ENCODE measurements at regions not wholly inside any gene's neighbourhood (a gene's known extent, or its start where the extent isn't known, plus 50 kb on each side); places are given as distances from the start of the nearest gene placed in this dataset.
"Not testable (repeated sequence)": the region's sequence is repeated elsewhere in the genome, so short reads cannot be mapped to it uniquely, and the experiment has no call there.

DNA sequence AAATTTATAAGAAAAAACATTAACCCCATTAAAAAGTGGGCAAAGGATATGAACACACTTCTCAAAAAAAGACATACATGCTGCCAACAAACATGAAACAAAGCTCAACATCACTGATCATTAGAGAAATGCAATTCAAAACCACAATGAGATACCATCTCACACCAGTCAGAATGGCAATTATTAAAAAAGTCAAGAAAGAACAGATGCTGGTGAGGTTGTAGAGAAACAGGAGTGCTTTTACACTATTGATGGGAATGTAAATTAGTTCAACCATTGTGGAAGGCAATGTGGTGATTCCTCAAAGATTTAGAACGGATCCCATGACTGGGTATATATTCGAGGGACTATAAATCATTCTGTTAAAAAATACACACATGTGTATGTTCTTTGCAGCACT, 1665.5 kb downstream of the BRINP3 start:
- not testable (repeated sequence) for DNase-seq

DNA sequence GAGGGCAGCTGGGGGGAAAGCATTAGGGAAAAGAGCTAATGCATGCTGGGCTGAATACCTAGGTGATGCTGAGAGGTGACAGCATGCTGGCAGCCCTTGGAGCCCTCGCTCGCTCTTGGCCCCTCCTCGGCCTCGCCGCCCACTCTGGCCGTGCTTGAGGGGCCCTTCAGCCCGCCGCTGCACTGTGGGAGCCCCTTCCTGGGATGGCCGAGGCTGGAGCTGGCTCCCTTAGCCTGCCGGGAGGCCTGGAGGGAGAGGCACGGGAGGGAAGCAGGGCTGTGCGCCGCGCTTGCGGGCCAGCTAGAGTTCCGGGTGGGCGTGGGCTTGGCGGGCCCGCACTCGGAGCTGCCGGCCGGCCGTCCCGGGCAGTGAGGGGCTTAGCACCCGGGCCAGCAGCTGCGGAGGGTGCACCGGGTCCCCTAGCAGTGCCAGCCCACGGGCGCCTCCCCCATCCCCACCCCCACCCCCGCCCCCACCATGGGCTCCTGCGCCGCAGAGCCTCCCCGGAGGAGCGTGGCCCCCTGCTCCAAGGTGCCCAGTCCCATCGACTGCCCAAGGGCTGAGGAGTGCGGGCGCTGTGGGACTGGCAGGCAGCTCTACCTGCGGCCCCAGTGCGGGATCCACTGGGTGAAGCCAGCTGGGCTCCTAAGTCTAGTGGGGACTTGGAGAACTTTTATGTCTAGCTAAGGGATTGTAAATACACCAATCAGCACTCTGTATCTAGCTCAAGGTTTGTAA, 1664.7 kb downstream of the BRINP3 start:
- not testable (repeated sequence) for DNase-seq

DNA sequence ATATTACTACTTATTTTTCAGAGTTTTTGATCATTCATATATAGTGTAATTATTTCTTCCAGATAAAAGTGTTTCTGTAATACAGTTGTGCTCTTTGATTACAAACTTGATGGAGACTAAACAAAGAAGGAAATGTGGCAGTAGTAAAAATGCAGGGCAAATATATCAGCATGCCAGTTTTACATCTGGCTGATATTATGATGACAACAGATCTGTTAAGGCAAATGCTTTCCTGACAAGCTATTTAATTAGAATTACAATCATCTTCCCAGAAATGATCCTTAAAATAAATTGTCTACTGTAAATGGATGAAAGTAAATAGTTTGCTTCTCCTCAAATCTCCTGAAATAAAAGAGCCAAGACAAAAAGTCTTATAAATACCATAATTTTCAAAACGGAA, 1659.8 kb downstream of the BRINP3 start:
- DNase-seq = no peak

- DNase-seq = no peak
Measured at GRCh38 chr1:188822248-188822647, 1655.4 kb downstream of the BRINP3 start.

GRCh38 chr1:188825471-188825870, 1652.2 kb downstream of the BRINP3 start:
- DNase-seq = no peak

DNA sequence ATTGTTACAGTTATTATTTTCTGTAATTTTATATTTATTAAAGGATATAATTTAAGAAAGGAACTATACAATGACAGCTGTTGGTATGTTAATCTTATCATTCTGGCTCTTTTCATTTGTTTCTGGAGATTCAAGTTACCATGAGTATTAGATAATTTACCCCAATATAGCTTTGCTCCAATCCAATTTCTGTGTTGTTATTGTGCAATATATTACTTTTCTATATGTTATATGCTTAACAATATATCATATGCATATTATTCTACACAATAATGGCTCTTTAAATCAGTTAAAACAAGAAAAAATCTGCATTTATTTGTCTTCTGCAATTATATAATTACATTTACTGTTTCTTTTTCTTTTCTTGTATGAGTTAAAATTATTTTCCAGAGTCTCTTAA, 1650.9 kb downstream of the BRINP3 start:
- DNase-seq = no peak

GRCh38 chr1:188827400-188827799, 1650.3 kb downstream of the BRINP3 start:
- no peak for DNase-seq

DNA sequence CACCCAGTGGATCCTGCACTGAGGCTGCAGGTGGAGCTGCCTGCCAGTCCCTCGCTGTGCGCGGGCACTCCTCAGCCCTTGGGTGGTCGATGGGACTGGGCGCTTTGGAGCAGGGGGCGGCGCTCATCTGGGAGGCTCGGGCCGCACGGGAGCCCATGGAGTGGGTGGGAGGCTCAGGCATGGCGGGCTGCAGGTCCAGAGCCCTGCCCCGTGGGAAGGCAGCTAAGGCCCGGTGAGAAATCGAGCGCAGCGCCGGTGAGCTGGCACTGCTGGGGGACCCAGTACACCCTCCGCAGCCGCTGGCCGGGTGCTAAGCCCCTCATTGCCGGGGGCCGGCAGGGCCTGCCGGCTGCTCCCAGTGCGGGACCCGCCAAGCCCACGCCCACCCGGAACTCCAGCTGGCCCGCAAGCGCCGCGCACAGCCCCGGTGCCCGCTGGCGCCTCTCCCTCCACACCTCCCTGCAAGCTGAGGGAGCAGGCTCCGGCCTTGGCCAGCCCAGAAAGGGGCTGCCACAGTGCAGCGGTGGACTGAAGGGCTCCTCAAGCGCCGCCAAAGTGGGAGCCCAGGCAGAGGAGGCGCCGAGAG, 1636.5 kb downstream of the BRINP3 start:
- DNase-seq = not testable (repeated sequence)

- DNase-seq = no peak
Measured at GRCh38 chr1:188846468-188846867, 1631.2 kb downstream of the BRINP3 start.

DNA sequence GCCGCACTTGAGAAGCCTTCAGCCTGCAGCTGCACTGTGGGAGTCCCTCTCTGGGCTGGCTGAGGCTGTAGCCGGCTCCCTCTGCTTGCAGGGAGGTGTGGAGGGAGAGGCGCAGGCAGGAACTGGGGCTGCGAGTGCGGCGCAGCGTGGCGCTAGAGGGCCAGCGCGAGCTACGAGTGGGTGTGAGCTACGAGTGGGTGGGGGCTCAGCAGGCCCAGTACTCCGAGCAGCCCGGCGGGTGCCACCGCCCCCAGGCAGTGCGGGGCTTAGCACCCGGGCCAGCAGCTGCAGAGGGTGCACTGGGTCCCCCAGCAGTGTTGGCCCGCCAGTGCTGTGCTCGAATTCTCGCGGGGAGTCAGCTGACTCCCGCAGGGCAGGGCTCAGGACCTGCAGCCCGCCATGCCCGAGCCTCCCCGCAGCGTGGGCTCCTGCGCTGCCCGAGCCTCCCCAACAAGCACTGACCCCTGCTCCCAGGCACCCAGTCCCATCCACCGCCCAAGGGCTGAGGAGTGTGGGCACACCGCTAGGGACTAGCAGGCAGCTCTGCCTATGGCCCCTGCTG, 1620.1 kb downstream of the BRINP3 start:
- no peak for DNase-seq

DNA sequence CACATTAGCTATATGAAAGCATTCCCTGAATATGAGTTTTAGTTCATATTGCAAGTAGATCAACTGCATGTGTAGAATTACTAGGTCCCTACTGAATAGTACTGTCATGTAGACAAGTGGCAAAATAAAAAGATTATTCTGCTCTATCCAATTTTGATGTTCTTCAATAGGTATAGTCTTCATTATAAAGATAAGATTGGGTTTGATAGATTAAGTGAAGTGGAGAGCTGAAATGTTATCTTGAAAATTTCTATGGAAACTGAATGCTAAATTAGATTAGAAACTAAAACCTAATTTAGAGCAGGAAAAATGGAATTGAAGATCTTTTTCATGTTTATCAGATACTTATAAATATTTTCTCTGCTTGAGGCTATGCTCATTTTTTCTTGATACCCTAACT, 1610.0 kb downstream of the BRINP3 start:
- DNase-seq = no peak

DNA sequence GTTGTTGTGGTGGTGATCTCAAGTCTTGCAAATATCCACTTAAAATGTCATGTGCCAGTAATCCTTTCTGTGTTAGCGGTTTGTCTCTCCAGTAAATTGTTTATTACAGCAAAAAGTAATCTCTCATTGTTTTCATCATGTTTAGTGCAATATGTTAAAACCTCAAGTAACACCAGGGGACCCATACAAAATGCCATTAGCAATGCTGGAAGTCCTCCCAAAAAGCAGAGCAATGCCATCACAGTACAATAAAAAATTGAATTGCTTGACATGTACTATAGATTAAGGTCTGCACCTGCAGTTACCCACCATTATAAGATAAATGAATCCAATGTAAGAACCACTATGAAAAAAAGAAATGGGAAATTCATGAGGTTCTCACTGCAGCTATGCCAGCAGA, 1606.5 kb downstream of the BRINP3 start:
- no peak for DNase-seq

DNA sequence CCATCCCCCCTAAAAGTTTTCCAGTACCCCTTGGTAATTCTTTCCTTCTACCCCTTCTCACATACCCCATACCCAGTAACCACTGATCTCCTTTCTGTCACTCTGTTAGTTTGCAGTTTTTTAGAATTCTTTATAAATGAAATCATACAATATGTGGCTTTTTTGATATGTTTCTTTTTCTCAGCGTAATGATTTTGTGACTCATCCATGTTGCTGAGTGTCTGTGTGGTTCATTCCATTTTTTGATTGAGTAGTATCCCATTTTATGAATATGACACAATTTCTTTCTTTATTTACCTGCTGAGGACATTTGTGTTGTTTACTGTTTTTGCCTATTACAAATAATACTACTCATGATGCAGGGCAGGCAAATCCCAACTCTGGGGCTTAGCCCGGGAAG, 1605.3 kb downstream of the BRINP3 start:
- no peak for DNase-seq

- DNase-seq = no peak
Measured at GRCh38 chr1:188877668-188878067, 1600.0 kb downstream of the BRINP3 start.

DNA sequence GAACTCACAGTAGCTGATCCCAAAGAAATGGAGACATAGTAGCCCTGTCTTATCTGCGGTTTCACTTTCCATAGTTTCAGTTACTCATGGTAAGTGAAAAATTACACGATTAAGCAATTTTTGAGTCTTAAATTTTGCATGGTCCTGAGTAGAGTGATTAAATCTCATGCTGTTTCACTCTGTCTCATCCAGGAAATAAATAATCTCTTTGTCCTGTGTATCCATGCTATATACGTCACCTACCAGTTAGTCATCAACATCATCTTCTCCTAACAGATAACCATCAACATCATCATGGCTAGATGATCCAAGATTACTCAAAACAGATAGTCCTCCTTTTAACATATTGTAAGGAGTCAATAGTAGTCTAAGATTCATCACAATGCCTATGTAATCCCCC, 1589.3 kb downstream of the BRINP3 start:
- DNase-seq = no peak

- DNase-seq = no peak
Measured at GRCh38 chr1:188889166-188889565, 1588.5 kb downstream of the BRINP3 start.

- no peak for DNase-seq
Measured at GRCh38 chr1:188891958-188892357, 1585.7 kb downstream of the BRINP3 start.

DNA sequence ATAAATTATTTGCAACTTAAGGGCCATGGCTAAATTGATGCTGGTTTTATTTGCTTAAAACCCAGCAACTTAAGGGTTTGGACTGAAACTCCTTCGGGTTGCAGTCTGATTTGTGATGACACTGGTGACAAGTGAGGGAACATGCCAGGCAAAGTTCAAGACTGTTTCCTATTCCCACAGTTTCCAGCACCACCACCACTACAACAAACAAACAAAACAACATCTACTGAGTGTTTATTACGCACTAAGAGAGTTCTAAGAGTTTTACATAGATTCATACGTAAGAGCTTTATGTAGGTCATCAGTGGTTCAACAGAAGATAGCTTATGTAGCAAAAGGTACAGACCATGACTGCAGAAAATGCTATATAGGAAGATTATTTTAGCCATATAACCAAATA, 1582.1 kb downstream of the BRINP3 start:
- DNase-seq = no peak

DNA sequence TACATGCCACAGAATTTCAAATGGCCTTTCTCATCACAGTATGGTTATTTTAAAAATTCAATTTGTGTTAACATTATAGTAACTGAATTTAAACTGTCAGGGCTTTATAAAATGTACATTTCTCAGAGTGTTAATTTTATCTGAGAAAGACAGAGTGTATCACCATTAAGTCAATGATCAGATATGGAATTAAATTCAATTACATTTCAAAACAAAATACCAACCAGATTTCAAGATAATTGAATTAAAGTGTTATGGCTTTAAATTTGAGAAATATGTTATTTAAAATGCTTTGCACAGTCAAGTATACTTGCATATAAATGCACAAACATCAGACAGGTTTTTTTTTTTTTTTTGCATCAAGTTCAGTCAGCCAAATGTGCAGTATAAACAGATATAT, 1574.4 kb downstream of the BRINP3 start:
- no peak for DNase-seq

- DNase-seq = no peak
Measured at GRCh38 chr1:188904201-188904600, 1573.5 kb downstream of the BRINP3 start.

GRCh38 chr1:188906921-188907641, 1570.6 kb downstream of the BRINP3 start:
- no peak for DNase-seq

DNA sequence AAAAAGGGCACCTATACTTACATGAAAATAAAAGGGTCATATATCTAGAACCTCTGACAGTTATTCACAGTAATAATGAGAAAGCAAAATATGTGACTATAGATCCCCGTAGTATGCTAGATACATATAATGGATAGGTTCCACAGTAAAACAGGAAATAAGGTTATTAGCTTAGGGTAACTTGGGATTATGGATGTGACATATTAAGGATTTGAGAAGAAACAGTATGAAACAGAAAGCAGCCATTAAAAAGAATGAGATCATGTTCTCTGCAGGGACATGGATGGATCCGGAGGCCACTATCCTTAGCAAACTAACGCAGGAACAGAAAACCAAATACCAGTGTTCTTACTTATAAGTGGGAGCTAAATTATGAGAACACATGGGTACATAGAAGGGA, 1547.3 kb downstream of the BRINP3 start:
- no peak for DNase-seq

DNA sequence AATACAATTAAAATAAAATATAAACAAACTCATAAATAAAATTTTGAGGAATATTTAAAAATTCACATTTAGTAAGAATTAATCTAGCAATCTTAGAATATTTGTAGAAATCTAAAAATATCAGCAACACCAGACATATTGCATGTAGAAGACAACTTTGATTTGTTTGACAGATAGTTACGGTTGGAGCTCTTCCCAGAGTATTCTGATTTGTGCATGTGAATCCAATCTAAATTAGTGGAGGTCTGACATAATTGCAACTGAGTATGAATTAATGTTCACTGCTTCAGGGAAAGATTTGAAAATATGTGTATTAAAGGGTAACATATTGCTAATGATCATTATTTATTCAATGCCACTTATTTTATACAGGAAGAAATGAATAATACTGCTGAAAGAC, 1546.2 kb downstream of the BRINP3 start:
- DNase-seq = no peak

DNA sequence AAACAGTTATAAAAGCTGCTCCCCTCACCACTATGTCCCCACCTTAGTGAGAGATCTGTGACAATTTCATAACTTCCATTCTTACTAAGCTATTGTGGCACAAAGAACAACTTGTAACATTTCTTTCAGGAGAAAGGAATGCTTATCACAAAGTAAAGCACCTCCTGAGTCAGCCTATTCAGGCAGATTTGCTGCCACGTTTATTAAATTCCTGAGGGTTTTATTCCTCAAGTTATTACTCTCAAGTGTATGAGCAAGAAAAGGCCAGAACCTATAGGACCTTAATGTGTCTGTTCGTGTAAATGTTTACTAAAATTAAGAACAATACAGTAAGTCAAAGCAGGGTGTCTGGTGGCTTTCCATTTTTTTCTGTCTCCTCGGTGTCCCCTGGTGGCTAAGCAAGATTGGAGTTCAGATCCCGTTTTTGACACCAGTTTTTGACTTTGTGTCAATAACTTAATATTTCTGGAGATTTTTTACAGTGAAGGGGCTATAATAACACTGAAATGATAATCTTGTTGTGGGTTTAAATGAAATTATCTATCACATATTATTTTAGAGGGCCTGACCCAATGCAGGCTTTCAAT, 1539.6 kb downstream of the BRINP3 start:
- no peak for DNase-seq

All from DMS79 treated with DMSO at 0.1 percent for 48 hours (cell line).